Stimulated activated CD8-positive, alpha-beta memory T cell treated with anti-CD3 and anti-CD28 coated beads, Interleukin-7, amount 100 ng/mL, for 1 hour (primary cell): ENCODE measurements at regions not wholly inside any gene's neighbourhood (a gene's known extent, or its start where the extent isn't known, plus 50 kb on each side); places are given as distances from the start of the nearest gene placed in this dataset.
"Not testable (repeated sequence)": the region's sequence is repeated elsewhere in the genome, so short reads cannot be mapped to it uniquely, and the experiment has no call there.

Experiments used
- DNase-seq, 2 donors: peaks; one replicate each; pipeline ENCODE4 v3.0.0-alpha.2; 2020; ENCODE audit warnings: low read depth in 2 of 2

- no peak for DNase-seq
Measured at GRCh38 chr5:36423578-36424307, 122.0 kb upstream of the RANBP3L start.

GRCh38 chr5:36426070-36426469 lies 124.4 kb upstream of the RANBP3L start:
- DNase-seq = not testable (repeated sequence)

DNA sequence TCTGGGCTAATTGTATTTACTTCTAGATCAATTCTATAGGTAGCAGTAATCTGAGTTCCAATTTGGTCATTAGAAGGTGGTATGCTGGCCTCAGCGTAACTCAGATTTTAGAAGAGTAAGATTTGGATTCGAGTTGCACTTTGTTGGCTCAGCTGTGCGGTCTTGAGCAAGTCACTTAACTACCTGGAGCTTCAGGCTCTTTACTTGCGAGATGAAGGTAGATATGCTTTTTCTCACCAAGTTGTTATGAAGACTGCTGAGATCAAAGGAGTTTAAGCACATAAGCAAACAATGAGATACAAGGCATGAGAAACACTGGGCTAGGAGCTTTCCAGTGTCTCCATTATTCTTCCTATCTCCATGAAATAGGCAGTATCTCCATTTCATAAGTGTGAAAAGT lies 133.8 kb upstream of the RANBP3L start:
- no peak for DNase-seq

- no peak for DNase-seq
Measured at GRCh38 chr5:36436306-36436705, 134.6 kb upstream of the RANBP3L start.

- DNase-seq = no peak
Measured at GRCh38 chr5:36438765-36439561, 137.3 kb upstream of the RANBP3L start.

GRCh38 chr5:36440300-36440699 lies 138.6 kb upstream of the RANBP3L start:
- DNase-seq = no peak

- DNase-seq = no peak
Measured at GRCh38 chr5:36441280-36441679, 139.6 kb upstream of the RANBP3L start.

- DNase-seq = no peak
Measured at GRCh38 chr5:36442352-36442751, 140.7 kb upstream of the RANBP3L start.

- no peak for DNase-seq
Measured at GRCh38 chr5:36442796-36443195, 141.1 kb upstream of the RANBP3L start.

DNA sequence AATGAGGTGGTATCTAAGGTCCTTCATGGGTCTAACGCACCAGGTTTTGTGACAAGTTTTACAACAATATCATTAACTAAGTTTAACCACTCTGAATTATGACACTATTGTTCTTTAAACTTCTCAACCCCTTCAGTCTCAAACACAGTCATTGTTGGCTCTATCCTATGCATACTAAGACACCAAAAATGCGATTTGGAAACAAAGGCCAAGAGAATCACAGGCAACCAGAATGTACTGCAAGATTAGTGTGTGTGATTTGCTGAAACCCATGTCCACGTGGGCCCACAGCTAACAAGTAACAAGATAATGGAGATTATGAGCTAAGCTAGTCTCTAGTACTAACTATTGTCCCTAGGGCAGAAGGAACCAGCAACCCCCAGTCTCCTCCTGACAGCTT lies 142.2 kb upstream of the RANBP3L start:
- DNase-seq = no peak

- DNase-seq = no peak
Measured at GRCh38 chr5:36444582-36445418, 143.1 kb upstream of the RANBP3L start.

DNA sequence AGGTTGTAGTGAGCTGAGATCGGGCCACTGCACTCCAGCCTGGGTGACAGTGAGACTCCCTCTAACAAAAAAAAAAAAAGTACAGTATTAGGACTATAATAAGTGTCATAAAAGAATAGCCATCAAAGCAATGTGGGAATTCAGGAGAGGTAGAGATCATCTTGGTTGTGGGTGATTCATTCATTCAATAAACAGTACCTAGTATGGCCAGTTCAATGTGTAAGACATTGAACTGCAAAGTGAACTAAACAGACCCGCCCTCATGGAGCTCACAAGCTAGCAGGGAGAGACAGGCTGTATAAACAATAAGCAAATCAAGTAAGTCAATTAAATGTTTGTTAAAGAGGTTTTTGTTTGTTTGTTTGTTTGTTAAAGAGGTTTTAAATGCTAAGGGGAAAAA lies 146.1 kb upstream of the RANBP3L start:
- no peak for DNase-seq

DNA sequence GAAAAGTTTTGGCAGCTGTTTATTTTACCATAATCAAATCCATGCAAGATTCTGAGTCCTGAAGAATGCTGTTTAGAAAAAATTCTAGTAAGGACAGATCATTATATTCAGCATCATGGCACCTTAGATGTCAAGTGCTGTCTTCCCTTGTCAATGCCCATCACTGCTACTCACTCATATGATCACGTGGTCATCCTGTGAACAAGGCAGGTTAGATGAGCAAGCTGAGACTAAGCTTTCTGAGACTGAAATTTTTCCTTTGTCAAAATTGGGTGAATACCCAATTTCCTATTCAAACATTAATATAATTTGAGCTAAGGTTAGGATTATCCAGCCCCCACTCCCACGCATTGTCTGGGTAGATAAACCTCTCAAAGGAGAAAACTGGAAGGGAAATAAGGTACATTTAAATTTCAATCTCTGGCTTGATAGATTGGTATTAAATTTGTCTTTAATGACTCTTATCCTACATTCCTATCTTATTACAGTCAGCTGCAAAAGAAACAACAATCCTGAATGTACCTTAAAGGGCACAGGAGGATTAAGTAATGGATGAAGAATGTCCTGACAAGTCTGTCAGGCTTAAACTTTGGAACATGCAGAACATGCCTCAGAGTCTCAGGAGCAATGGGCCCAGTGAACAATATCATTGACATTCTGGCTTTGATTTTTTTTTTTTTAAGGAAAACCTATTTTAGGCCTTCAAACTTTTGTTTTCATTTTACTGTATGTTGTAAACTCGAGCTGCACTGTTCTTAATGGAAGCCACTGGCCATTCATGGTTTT lies 148.7 kb upstream of the RANBP3L start:
- no peak for DNase-seq

DNA sequence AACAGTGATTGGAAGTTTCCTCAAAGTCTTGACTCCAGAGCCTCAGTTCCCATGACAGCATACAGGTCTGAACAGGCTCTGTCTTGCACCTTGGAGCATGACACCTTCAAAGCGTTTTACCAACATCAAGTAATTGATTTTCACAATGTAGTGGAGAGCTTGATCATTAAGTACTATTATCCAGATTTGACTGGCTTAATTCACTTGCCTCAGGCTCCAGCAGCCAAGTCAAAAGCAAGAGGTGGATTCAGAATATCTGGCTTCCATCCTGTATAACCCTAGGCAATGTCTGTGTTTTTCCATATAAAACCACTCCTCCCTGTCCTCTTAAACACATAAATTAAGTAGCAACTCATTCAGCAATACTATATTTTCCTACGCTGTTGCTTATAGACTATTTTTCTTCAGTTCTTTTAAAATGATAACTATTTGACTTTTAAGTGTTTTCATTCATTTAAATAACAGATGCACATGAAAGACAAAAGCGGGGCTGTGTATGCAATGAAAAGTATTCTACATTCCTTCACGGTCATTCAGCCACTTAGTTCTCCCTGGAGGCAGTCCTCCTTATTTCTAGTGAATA lies 150.8 kb upstream of the RANBP3L start:
- no peak for DNase-seq

DNA sequence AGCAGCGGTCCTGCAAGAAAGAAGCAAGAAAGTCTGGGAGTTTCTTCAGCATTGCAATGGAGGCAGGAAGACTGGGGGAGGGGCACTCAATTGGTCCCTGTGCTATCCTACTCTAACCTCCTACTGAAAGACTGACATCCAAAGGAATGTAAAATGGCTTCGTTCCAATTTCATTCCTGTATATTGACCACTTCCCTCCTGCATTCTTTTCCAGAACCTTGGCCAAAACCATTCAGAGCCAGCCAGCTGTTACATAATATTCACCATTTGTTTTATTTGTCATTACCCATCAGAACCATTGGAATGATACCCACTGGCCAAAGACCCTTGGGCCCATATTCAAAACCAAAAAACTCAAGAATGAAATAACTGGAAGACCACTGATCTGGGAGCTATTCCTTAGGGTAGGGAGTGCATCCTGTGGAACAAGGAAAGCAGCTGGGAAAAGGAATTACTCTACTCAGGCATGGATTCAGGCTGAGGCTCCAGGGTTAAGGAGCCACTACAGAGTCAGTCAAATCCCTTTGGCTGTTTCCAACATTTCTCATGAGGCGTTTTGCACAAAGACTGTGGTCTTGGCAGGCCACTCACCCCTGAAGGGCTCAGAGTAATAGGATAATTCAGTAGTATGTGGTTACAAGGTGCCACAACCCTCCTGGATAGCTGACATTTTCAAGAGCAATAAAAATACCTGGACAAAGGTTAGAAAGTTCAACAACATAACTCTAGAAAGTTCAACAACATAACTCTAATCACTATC lies 148.7 kb upstream of the SLC1A3 start:
- no peak for DNase-seq

GRCh38 chr5:36458746-36459145 lies 147.7 kb upstream of the SLC1A3 start:
- no peak for DNase-seq

GRCh38 chr5:36459176-36460135 lies 146.9 kb upstream of the SLC1A3 start:
- no peak for DNase-seq

DNA sequence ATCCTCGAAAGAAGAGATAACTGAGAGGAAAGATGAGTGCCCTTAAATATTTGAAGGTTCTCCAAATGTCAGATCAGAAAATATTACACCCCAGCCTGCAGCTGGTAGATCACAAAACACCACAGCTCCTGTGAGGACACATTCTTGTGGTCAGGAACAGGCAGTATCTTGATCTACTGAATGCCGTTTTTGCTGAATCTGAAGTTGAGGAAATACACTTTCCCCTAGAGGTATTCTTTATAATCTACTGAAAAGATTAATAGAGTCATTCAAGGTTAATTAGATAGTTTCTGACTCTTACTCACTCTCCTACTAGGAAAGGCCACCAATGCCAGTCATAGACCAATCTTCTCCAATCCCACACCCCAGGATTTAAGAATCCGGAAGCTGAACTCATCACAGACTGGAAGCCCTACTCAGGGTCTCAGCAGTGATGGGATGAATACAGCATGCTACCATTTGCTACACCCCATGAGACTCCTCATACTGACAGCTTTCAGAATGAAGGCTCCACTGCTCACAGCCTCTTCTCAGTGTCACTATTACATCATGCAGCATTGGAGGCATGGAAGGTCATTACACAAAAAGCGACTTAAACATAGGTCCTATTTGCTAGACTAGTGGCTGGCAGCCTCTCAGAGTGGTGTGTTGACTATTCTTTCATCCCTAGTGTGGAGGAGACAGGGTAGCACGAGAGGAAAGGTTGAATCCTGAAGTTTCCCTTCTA lies 143.9 kb upstream of the SLC1A3 start:
- DNase-seq = no peak

GRCh38 chr5:36475942-36476341 lies 130.5 kb upstream of the SLC1A3 start:
- not testable (repeated sequence) for DNase-seq
